Type B pancreatic cell (in vitro differentiated cells): ENCODE measurements at regions not wholly inside any gene's neighbourhood (a gene's known extent, or its start where the extent isn't known, plus 50 kb on each side); places are given as distances from the start of the nearest gene placed in this dataset.

Experiments used
- DNase-seq: peaks from one replicate; pipeline ENCODE4 v3.0.0; 2021; ENCODE audit warnings: mixed read lengths; ENCODE audit not compliant: unreplicated experiment; ENCODE audit errors: extremely low spot score
- H3K27ac Mint-ChIP-seq: 2 replicates; pipeline ENCODE4 v1.8.0; 2021; ENCODE audit warnings: mild to moderate bottlenecking, mixed read lengths
- H3K27me3 Mint-ChIP-seq: 2 replicates; pipeline ENCODE4 v1.8.0; 2021; ENCODE audit warnings: mixed read lengths
- H3K36me3 Mint-ChIP-seq: 2 replicates; pipeline ENCODE4 v1.8.0; 2021; ENCODE audit warnings: mixed read lengths
- H3K4me1 Mint-ChIP-seq: one replicate; pipeline ENCODE4 v1.8.0; 2021; ENCODE audit warnings: mixed read lengths; ENCODE audit not compliant: unreplicated experiment
- H3K4me3 Mint-ChIP-seq: 2 replicates; pipeline ENCODE4 v1.8.0; 2021; ENCODE audit warnings: mild to moderate bottlenecking, mixed read lengths
- H3K9me3 Mint-ChIP-seq: 2 replicates; pipeline ENCODE4 v1.8.0; 2021; ENCODE audit warnings: mixed read lengths
- CTCF ChIP-seq: fragments of 200-600 bp; sonication (generic); conservative IDR thresholded peaks from 2 replicates; pipeline ENCODE4 v1.5.0; 2021; ENCODE audit warnings: antibody characterized with exemption, mild to moderate bottlenecking

- no peak for DNase-seq
Measured at GRCh38 chr10:55653531-55653930, 707.5 kb downstream of the ZWINT start.

GRCh38 chr10:55641601-55642000, 719.5 kb downstream of the ZWINT start:
- Mint-ChIP-seq H3K4me1 (no peaks in the 10 kb centered on the region), H3K27ac (no peak overlapping the region), H3K9me3 (no peaks in the 10 kb centered on the region), H3K4me3 (no peak overlapping the region), H3K27me3 (no peaks in the 10 kb centered on the region), H3K36me3 (no peaks in the 10 kb centered on the region)
- TF ChIP-seq CTCF = no peak
- no peak for DNase-seq

More at GRCh38 chr10:55653531-55653930, 707.5 kb downstream of the ZWINT start:
- Mint-ChIP-seq H3K4me3 (no peak overlapping the region), H3K27me3 (no peaks in the 10 kb centered on the region), H3K27ac (no peak overlapping the region), H3K4me1 (no peaks in the 10 kb centered on the region), H3K36me3 (no peaks in the 10 kb centered on the region), H3K9me3 (no peaks in the 10 kb centered on the region)
- TF ChIP-seq CTCF = no peak

GRCh38 chr10:55631071-55631654, 729.9 kb downstream of the ZWINT start:
- Mint-ChIP-seq H3K4me1 (peaks cover 9% of the 10 kb centered on the region), H3K36me3 (no peaks in the 10 kb centered on the region), H3K9me3 (no peaks in the 10 kb centered on the region), H3K27me3 (peaks cover 24% of the 10 kb centered on the region), H3K4me3 (peak overlapping the region; percentile 97), H3K27ac (peak overlapping the region; percentile 76)
- TF ChIP-seq CTCF = peak; percentile 92
- DNase-seq = peak; percentile 84

- DNase-seq = peak; percentile 67
- H3K4me3 Mint-ChIP-seq = peak overlapping the region; percentile 97
- H3K27ac Mint-ChIP-seq = peak overlapping the region; percentile 74
- TF ChIP-seq CTCF = no peak
- peaks cover 9% of the 10 kb centered on the region for H3K4me1 Mint-ChIP-seq
- H3K36me3 Mint-ChIP-seq = no peaks in the 10 kb centered on the region
- peaks cover 29% of the 10 kb centered on the region for H3K27me3 Mint-ChIP-seq
- H3K9me3 Mint-ChIP-seq = no peaks in the 10 kb centered on the region
Measured at GRCh38 chr10:55630491-55631056, 730.5 kb downstream of the ZWINT start.

GRCh38 chr10:55629793-55630490, 731.1 kb downstream of the ZWINT start:
- peak; percentile 91 for TF ChIP-seq CTCF
- H3K9me3 Mint-ChIP-seq = no peaks in the 10 kb centered on the region
- H3K27ac Mint-ChIP-seq = peak overlapping the region; percentile 74
- H3K27me3 Mint-ChIP-seq = peaks cover 35% of the 10 kb centered on the region
- H3K36me3 Mint-ChIP-seq = no peaks in the 10 kb centered on the region
- peaks cover 9% of the 10 kb centered on the region for H3K4me1 Mint-ChIP-seq
- peak overlapping the region; percentile 97 for H3K4me3 Mint-ChIP-seq
- DNase-seq = peak; percentile 73
